AG04449 (cell line): ENCODE measurements at regions not wholly inside any gene's neighbourhood (a gene's known extent, or its start where the extent isn't known, plus 50 kb on each side); places are given as distances from the start of the nearest gene placed in this dataset.

Experiments used
- CTCF ChIA-PET: fragments of 350-600 bp; formaldehyde crosslinking; extraction: SDS; loops from one replicate; lab custom pipeline; 2021; ENCODE audit warnings: antibody characterized with exemption; lab: Yijun Ruan, JAX
- POLR2A ChIA-PET: fragments of 400-600, 350-600 bp; formaldehyde crosslinking; extraction: SDS; loops from one replicate; lab custom pipeline; 2020; ENCODE audit warnings: antibody characterized with exemption, inconsistent platforms; lab: Yijun Ruan, JAX
- DNase-seq: peaks from one replicate; pipeline ENCODE4 v3.0.0-alpha.2; 2010; ENCODE audit warnings: low read depth, low spot score
- H3K4me3 ChIP-seq: 2 replicates; pipeline ENCODE4 v1.5.1; 2011; ENCODE audit warnings: low read depth, mild to moderate bottlenecking, control low read depth, low read length
- CTCF ChIP-seq: IDR thresholded peaks from one replicate; pipeline ENCODE4 v1.5.1; 2011; ENCODE audit warnings: mild to moderate bottlenecking, moderate library complexity, low read length, control low read depth, inconsistent platforms; ENCODE audit not compliant: insufficient read depth; ENCODE audit errors: missing control alignments

GRCh38 chr2:106041150-106041549, 153.0 kb downstream of the UXS1 start:
- ChIA-PET POLR2A (no interaction called here), CTCF (no interaction called here)
- TF ChIP-seq CTCF, result no peak
- no peak overlapping the region for H3K4me3 ChIP-seq
- DNase-seq, result no peak

DNA sequence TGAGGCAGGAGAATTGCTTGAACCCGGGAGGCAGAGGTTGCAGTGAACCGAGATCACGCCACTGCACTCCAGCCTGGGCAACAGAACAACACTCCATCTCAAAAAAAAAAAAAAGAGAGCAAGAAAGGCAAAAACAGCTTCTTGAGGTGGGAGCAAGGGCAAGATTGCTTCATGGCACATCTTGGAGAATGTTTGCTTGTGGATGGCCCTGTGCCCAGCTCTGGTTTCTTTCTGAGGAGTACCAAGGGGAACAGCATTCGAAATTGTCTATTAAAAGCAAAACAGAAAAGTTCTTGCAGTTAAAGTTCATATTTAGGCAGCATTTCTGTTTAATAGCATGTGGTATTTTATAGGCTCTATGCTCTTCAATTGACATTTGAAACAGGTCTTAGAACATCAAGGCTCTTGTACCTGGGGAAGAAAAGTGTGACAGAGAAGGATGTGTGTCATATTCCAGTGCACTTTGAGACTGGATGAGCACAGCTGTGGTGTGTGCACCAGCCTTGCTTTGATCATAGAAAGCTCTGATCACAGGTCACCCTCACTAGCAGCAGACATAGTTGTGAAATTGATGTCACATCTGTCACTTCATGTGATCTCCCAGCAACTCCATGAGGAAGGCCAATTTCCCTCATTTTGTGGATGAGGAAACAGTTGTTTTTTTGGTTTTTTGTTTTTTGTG, 154.3 kb downstream of the UXS1 start:
- ChIA-PET CTCF (no interaction called here), POLR2A (no interaction called here)
- no peak for TF ChIP-seq CTCF
- H3K4me3 ChIP-seq, result no peak overlapping the region
- no peak for DNase-seq

DNA sequence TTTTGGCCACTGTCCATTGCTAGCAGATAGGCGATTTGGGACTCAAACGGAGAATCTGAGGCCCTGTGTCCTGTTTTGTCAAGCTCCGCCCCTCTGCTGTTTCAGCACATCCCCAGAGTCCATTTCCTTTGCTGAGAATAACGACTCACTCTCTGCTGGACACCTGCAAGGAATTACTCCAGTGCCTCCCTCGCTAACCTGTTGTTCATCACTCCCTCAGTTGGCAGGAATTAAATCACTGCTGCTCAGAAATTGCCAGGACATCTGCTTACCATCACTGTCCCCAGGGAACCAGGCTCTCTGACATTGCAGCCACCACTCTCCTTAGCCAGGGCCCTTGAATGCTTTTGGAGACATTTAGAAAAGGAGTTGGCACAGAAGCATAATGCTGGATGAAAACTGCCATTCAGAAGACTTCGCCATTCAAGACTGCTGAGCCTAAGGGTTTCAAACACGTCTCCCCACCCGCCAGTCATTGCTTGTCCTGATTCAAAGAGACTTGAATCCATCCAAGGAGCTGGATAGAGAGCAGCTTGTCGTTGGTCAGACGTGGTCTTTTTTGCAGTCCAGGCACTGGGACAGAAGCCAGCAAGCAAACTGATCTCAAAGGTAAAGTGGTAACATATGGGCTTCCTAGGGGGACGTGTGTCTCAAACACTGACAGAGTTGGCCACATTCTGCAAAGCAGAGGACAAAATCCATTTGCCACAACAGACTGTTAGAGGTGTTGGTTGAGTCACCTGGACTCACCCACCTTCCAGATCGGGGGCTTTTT, 155.3 kb downstream of the UXS1 start:
- no peak overlapping the region for H3K4me3 ChIP-seq
- ChIA-PET CTCF (no interaction called here), POLR2A (no interaction called here)
- no peak for DNase-seq
- TF ChIP-seq CTCF, result no peak

DNA sequence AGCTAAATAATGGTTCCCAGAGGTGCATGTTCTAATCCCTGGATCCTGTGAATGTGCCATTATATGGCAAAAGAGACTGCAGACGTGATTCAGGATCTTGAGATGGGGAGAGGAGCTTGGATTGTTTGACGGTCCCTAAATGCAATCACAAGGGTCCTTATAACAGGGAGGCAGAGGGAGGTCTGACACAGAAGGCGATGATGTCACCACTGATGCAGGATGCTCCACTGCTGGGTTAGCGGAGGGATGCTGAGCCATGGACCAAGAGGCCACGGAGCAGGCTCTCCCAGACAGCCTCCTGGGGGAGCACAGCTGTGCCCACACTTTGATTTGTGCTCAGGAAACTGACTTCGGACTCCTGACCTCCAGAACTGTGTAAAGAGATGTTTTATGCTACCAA, 156.2 kb downstream of the UXS1 start:
- no peak for DNase-seq
- TF ChIP-seq CTCF, result no peak
- ChIA-PET POLR2A (no interaction called here), CTCF (interaction anchor here (1.6 kb wide), 1 partner anchor 461 kb away, joined by 3 read pairs; no protein-coding TSS in a partner anchor)
- H3K4me3 ChIP-seq, result no peak overlapping the region

DNA sequence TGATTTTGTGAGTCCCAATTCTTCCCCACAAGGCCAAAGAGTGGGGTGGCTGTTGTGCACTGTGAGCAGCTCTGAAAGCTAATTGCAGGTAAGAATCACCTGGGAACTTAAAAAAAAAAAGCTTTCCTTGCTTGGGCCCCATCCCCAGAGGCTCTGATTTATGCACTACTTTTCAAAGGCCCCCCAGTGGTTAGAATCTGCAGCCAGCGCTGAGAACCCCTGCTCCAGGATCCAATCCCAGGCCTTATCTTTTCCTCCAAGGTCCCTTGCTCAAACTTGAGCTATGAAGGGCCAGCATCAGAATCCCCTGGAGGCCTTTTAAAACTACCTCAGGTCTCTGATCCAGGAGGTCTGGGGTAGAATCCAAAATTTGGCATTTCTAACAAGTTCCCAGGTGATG, 156.8 kb downstream of the UXS1 start:
- no peak for DNase-seq
- TF ChIP-seq CTCF, result no peak
- no peak overlapping the region for H3K4me3 ChIP-seq
- POLR2A ChIA-PET, result no interaction called here
- CTCF ChIA-PET, result interaction anchor here (1.6 kb wide), 1 partner anchor 461 kb away, joined by 3 read pairs; no protein-coding TSS in a partner anchor

- no peak for TF ChIP-seq CTCF
- POLR2A ChIA-PET, result no interaction called here
- H3K4me3 ChIP-seq, result no peak overlapping the region
- CTCF ChIA-PET, result no interaction called here
- no peak for DNase-seq
These were observed 159.8 kb downstream of the UXS1 start for GRCh38 chr2:106034325-106034724.
